ENCODE measurements at regions not wholly inside any gene's neighbourhood (a gene's known extent, or its start where the extent isn't known, plus 50 kb on each side); places are given as distances from the start of the nearest gene placed in this dataset.
"Not testable (repeated sequence)": the region's sequence is repeated elsewhere in the genome, so short reads cannot be mapped to it uniquely, and the experiment has no call there.

- DNase-seq (ENCODE audit: low read depth) = no peak
These were observed 283.7 kb downstream of the BTBD3 start for GRCh38 chr20:12201289-12201991.

- DNase-seq (ENCODE audit: low read depth) = no peak
These were observed 285.7 kb downstream of the BTBD3 start for GRCh38 chr20:12203399-12203798.

- no peak for DNase-seq (ENCODE audit: low read depth)
These were observed 286.3 kb downstream of the BTBD3 start for GRCh38 chr20:12203981-12204380.

DNA sequence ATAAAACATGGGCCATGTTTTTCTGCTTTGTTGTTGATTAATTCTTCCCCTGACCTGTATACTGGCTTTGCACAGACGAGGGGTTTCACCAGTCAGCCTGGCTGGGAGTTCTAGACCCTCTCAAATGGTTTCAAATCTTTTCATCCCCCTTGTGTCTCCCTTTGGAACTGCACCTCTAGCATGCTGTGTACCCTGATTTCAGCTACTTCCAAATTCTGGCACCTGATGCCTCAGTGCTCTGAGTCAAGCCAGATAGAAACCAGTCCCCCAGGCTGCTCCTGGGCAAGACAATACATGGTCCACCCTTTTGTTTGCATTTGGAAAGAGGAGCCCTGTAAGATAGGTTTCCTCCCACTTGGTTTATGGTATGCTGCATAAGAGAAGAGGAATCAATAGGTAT is 290.2 kb downstream of the BTBD3 start:
- no peak for DNase-seq (ENCODE audit: low read depth)

GRCh38 chr20:12210591-12210990 is 292.9 kb downstream of the BTBD3 start:
- DNase-seq (ENCODE audit: low read depth) = no peak

- DNase-seq (ENCODE audit: low read depth) = no peak
These were observed 293.7 kb downstream of the BTBD3 start for GRCh38 chr20:12211361-12211760.

- DNase-seq (ENCODE audit: low read depth) = no peak
These were observed 299.7 kb downstream of the BTBD3 start for GRCh38 chr20:12217382-12217781.

DNA sequence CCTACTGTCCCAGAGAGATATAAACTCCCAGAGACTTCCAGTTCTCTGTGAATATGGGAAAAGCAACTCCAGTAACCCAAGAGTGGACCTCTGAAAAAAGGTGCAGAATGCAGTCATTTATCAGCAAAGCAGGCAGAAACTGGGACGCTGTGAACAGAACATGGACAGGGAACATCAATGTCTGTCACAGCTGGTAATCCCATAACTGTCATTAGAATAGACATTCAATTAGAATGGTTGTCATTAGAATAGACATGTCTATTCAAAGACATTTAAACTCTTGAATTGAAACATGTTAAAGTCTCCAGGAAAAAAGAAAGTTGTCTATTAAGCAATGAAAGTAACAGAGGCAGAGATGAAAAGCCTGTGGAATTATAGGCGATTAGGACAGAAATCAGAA is 302.1 kb downstream of the BTBD3 start:
- no peak for DNase-seq (ENCODE audit: low read depth)

DNA sequence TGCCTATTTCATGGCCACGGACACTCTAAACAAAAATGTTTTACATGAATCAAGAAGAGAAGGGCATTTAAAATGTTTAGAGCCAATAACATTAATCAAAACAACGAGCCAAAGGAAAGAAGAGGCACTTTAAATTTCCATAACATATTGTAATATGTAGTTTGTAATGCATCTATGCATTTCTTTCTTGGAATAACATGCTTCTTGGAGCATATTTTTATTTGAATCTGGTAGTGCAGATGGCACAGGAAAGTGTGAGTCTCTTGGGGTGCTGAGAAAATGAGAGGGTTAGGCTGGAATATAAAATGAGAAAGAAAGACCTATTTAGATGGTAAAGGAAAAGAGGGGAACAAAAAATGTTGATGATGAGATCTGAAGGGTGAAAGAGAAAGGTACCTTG is 305.4 kb downstream of the BTBD3 start:
- DNase-seq (ENCODE audit: low read depth) = no peak

GRCh38 chr20:12225898-12226297 is 308.2 kb downstream of the BTBD3 start:
- no peak for DNase-seq (ENCODE audit: low read depth)

DNA sequence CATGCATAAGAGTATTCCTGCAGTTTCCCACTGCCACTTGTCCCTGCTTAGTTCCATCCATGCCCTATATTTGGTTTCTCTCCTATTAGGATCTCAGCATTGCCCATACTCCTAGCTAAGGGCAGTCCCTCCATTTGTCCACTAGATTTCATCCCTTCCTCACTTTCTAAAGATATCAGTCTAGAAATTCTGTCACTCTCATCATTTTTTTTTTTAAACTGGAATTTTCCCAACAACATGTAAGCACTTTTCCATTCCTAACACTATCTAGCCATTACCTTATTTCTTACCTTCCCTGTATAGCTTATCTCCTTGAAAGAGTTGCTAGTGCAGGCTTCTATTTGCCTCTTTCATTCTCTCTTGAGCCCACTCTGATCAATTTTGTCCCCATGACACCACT is 312.2 kb downstream of the BTBD3 start:
- DNase-seq (ENCODE audit: low read depth) = no peak

GRCh38 chr20:12237772-12238171 is 320.1 kb downstream of the BTBD3 start:
- no peak for DNase-seq (ENCODE audit: low read depth)

GRCh38 chr20:12241065-12241464 is 323.4 kb downstream of the BTBD3 start:
- no peak for DNase-seq (ENCODE audit: low read depth)

DNA sequence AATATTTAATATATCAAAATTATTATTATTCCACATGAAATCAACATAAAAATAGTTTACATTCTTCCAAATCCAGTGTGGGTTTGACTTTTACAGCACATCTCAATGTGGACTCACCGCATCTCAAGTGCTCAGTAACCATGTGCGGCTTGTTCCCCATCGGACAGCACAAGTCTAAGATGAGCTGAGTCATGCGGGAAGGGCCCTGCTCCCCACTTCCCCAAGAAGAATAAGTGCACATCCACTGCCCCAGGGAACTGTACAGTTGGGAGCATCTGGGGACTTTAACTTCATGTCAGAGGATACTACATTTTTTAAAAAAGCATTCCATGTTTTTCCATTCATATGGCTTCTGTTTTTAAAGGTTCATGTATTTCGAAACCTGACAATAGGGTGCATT is 325.6 kb downstream of the BTBD3 start:
- DNase-seq (ENCODE audit: low read depth) = no peak

DNA sequence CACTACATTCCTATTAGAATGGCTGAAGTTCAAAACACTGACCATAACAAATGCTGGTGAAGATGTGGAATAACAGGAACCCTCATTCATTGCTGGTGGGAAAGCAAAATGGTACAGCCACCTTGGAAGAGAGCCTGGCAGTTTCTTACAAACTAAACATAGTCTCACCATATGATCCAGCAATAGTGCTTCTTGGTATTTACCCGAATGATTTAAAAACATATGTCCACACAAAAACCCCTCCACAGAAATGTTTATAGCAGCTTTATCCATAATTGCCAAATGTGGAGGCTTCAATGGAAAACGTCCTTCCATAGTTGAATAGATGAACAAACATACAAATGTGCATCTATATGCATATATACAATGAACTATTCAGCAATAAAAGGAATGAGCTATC is 330.8 kb downstream of the BTBD3 start:
- no peak for DNase-seq (ENCODE audit: low read depth)

- DNase-seq (ENCODE audit: low read depth) = not testable (repeated sequence)
These were observed 333.0 kb downstream of the BTBD3 start for GRCh38 chr20:12250661-12251060.

GRCh38 chr20:12252793-12253192 is 335.1 kb downstream of the BTBD3 start:
- no peak for DNase-seq (ENCODE audit: low read depth)

DNA sequence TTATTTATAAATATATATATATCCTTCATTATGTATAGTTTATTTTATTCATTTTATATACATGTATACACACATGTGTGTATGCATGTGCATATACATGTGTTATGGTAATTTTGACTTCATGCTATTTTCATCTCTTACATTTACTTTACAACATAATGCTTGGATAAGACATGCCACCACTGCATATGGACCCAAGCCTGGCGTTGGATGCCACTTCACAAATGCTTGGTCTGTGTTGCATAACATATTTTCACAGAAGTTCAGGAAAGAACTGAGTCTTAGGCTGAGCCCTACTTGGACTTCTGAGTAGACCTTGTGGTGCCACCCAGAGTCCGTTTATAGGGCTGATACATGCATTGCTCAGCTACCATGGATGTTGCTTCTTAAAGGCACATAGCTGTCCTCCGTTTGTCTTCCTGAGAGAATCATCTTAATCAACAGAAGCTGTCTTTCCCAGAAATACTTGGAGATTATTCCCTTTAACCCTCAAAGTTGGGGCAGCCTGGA is 337.8 kb downstream of the BTBD3 start:
- no peak for DNase-seq (ENCODE audit: low read depth)

- DNase-seq (ENCODE audit: low read depth) = no peak
These were observed 339.1 kb downstream of the BTBD3 start for GRCh38 chr20:12256806-12257205.

- DNase-seq (ENCODE audit: low read depth) = no peak
These were observed 345.1 kb downstream of the BTBD3 start for GRCh38 chr20:12262747-12263146.

- no peak for DNase-seq (ENCODE audit: low read depth)
These were observed 347.0 kb downstream of the BTBD3 start for GRCh38 chr20:12264711-12265110.

GRCh38 chr20:12265662-12266061 is 348.0 kb downstream of the BTBD3 start:
- no peak for DNase-seq (ENCODE audit: low read depth)

DNA sequence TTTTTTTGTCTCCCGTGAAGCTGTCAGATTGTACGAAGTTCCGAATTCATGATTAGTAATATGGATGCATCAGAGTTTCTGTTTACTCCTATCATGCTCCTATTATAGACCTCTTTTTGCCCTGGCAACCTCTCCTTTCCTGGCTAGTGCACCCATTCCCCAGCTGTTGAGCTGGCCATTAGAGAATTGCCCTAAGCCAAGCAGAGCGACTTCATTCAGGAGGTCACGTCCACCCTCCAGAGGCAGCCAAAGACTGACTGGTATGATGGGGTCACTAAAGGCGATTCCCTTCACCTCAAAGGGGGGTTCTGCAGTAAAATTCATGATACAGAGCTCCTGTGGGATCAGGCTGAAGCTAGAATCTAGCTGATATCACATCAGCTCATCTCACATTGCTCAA is 351.9 kb downstream of the BTBD3 start:
- no peak for DNase-seq (ENCODE audit: low read depth)

DNA sequence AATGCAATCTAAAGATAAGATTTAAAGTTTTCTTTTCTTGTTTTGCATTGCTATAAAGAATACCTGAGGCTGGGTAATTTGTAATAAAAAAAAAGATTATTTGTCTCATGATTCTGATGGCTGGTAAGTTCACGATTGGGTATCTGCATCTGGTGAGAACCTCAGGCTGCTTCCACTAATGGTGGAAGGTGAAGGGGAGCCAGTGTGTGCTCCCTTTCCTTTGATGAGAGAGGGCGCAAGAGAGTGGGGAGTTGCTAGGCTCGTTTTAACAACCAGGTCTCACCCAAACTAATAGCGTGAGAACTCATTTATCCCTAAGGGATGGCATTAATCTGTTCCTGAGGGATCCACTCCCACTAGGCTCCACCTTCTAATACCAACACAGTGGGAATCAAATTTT is 353.2 kb downstream of the BTBD3 start:
- DNase-seq (ENCODE audit: low read depth) = no peak
